ENCODE measurements at regions not wholly inside any gene's neighbourhood (a gene's known extent, or its start where the extent isn't known, plus 50 kb on each side); places are given as distances from the start of the nearest gene placed in this dataset.

DNA sequence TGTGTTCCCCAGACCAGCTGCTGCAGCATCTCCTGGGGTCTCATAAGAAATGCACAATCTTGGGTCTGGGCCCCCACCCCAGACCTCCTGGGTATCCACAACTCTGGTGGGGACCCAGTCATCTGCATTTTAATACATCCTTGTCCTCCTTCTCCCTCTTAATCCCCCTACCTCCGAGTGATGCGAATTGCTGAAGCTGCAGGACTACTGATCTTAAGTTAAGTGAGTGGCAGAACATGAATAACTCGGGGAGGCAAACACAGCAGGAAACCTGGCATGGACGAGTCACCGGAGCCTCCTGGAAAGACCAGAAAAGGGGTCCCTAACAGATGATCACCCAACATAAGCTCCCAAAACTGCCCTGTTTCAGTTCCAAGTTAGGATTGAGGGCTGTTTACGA is 283.2 kb upstream of the MGAT5 start:
- TF ChIP-seq, protein P1, sequence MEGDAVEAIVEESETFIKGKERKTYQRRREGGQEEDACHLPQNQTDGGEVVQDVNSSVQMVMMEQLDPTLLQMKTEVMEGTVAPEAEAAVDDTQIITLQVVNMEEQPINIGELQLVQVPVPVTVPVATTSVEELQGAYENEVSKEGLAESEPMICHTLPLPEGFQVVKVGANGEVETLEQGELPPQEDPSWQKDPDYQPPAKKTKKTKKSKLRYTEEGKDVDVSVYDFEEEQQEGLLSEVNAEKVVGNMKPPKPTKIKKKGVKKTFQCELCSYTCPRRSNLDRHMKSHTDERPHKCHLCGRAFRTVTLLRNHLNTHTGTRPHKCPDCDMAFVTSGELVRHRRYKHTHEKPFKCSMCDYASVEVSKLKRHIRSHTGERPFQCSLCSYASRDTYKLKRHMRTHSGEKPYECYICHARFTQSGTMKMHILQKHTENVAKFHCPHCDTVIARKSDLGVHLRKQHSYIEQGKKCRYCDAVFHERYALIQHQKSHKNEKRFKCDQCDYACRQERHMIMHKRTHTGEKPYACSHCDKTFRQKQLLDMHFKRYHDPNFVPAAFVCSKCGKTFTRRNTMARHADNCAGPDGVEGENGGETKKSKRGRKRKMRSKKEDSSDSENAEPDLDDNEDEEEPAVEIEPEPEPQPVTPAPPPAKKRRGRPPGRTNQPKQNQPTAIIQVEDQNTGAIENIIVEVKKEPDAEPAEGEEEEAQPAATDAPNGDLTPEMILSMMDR (IDR thresholded peaks at IDR 0.05), result no peak
- TF ChIP-seq POLR2AphosphoS5 (IDR thresholded peaks at IDR 0.05), result no peak
- no peak for TF ChIP-seq EP300 (IDR thresholded peaks at IDR 0.05)

All from upper lobe of left lung (tissue), 4 donors.